Left lung (tissue), 4 donors: ENCODE measurements at regions not wholly inside any gene's neighbourhood (a gene's known extent, or its start where the extent isn't known, plus 50 kb on each side); places are given as distances from the start of the nearest gene placed in this dataset.

Experiments
- ATAC-seq: fragments of 200-7000 bp; cut with Tn5 transposase; one replicate; pipeline ENCODE4 v1.9.1; 2020; ENCODE audit warnings: moderate library complexity
- DNase-seq, 4 donors: peaks; one replicate each; pipeline ENCODE4 v3.0.0-alpha.2; 2013 to 2020
- H3K27ac ChIP-seq, 2 donors: fragments of 200-600 bp; sonication (generic) in 1 of 2; one replicate each; pipeline versions ENCODE4 v1.5.0 to v1.8.0; 2020 to 2021
- H3K27me3 ChIP-seq, 2 donors: fragments of 200-600 bp; sonication (generic) in 1 of 2; one replicate each; pipeline versions ENCODE4 v1.5.0 to v1.8.0; 2020 to 2021
- H3K36me3 ChIP-seq, 2 donors: fragments of 200-600 bp; sonication (generic) in 1 of 2; one replicate each; pipeline versions ENCODE4 v1.5.0 to v1.8.0; 2020 to 2021
- H3K4me1 ChIP-seq, 2 donors: fragments of 200-600 bp; one replicate each; pipeline ENCODE4 v1.8.0; 2021
- H3K4me3 ChIP-seq, 2 donors: fragments of 200-600 bp; sonication (generic) in 1 of 2; one replicate each; pipeline versions ENCODE4 v1.5.0 to v1.8.0; 2020 to 2021; ENCODE audit warnings: mild to moderate bottlenecking in 1 of 2
- H3K9me3 ChIP-seq, 2 donors: fragments of 200-600 bp; sonication (generic) in 1 of 2; one replicate each; pipeline versions ENCODE4 v1.5.0 to v1.8.0; 2020 to 2021
- CTCF ChIP-seq, 2 donors: fragments of 200-600 bp; sonication (generic) in 1 of 2; IDR thresholded peaks; one replicate each; pipeline versions ENCODE4 v1.5.0 to v1.8.0; 2021; ENCODE audit warnings: antibody characterized with exemption in 2 of 2
- intact Hi-C, 2 donors: fragments of 100-400 bp; cut with DNase I; formaldehyde crosslinking; loops; one replicate each; pipeline versions ENCODE4 v1.11.2 to v1.14.2; 2022
- donor health status: DM: no; HTN: yes; CAD: no.
- donor health status: DM: no; HTN: no; CAD: no.

DNA sequence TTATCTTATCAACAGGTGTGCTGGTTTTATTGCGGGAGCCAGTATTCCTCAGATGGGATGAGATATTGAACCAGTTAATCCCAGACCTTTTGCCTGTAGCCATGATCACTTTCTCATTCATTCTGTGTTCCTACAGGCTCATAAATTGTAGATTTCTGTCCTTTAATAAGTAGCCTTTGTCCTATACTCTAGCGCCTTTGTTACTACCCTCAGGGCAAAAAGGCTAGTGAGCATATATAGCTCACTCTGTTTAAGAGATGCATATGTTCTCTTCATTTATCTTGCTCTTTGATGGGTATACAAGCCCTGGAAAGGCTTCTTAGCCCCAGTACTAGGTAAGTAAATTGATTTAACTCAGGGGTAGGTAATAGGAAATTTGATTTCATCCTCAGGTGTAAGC, 95.1 kb downstream of the OXSM start:
- Histone ChIP-seq H3K4me3 (no peak overlapping the region), H3K9me3 (no peaks in the 10 kb centered on the region), H3K27me3 (no peaks in the 10 kb centered on the region), H3K4me1 (no peaks in the 10 kb centered on the region), H3K36me3 (no peaks in the 10 kb centered on the region), H3K27ac (no peak overlapping the region)
- no peak for TF ChIP-seq CTCF (IDR thresholded peaks at IDR 0.05)
- ATAC-seq, result no peak
- intact Hi-C loops, result no loop called here
- DNase-seq, result no peak

GRCh38 chr3:25885544-25885943, 95.7 kb downstream of the OXSM start:
- intact Hi-C loops, result no loop called here
- H3K27me3 ChIP-seq, result no peaks in the 10 kb centered on the region
- H3K36me3 ChIP-seq, result no peaks in the 10 kb centered on the region
- no peak for ATAC-seq
- no peak for TF ChIP-seq CTCF (IDR thresholded peaks at IDR 0.05)
- H3K4me1 ChIP-seq, result no peaks in the 10 kb centered on the region
- no peak overlapping the region for H3K4me3 ChIP-seq
- no peak overlapping the region for H3K27ac ChIP-seq
- DNase-seq, result no peak
- H3K9me3 ChIP-seq, result no peaks in the 10 kb centered on the region

GRCh38 chr3:25887907-25888306, 98.0 kb downstream of the OXSM start:
- no peaks in the 10 kb centered on the region for H3K4me1 ChIP-seq
- H3K27ac ChIP-seq, result no peak overlapping the region
- no peak for ATAC-seq
- intact Hi-C loops, result no loop called here
- no peaks in the 10 kb centered on the region for H3K27me3 ChIP-seq
- no peak for DNase-seq
- no peak for TF ChIP-seq CTCF (IDR thresholded peaks at IDR 0.05)
- no peak overlapping the region for H3K4me3 ChIP-seq
- H3K36me3 ChIP-seq, result no peaks in the 10 kb centered on the region
- H3K9me3 ChIP-seq, result no peaks in the 10 kb centered on the region

- H3K27ac ChIP-seq, result no peak overlapping the region
- DNase-seq (no peak), ATAC-seq (no peak)
- H3K36me3 ChIP-seq, result no peaks in the 10 kb centered on the region
- TF ChIP-seq CTCF (IDR thresholded peaks at IDR 0.05), result no peak
- no peaks in the 10 kb centered on the region for H3K4me1 ChIP-seq
- no peaks in the 10 kb centered on the region for H3K9me3 ChIP-seq
- intact Hi-C loops, result no loop called here
- H3K4me3 ChIP-seq, result no peak overlapping the region
- no peaks in the 10 kb centered on the region for H3K27me3 ChIP-seq
Measured at GRCh38 chr3:25888892-25889524, 99.1 kb downstream of the OXSM start.

- DNase-seq, result no peak
- Histone ChIP-seq H3K27me3 (no peaks in the 10 kb centered on the region), H3K36me3 (no peaks in the 10 kb centered on the region), H3K9me3 (no peaks in the 10 kb centered on the region), H3K4me3 (no peak overlapping the region), H3K4me1 (no peaks in the 10 kb centered on the region), H3K27ac (no peak overlapping the region)
- ATAC-seq, result no peak
- no peak for TF ChIP-seq CTCF (IDR thresholded peaks at IDR 0.05)
- intact Hi-C loops, result no loop called here
Measured at GRCh38 chr3:25889525-25889917, 99.6 kb downstream of the OXSM start.
